ENCODE measurements at regions not wholly inside any gene's neighbourhood (a gene's known extent, or its start where the extent isn't known, plus 50 kb on each side); places are given as distances from the start of the nearest gene placed in this dataset.

DNA sequence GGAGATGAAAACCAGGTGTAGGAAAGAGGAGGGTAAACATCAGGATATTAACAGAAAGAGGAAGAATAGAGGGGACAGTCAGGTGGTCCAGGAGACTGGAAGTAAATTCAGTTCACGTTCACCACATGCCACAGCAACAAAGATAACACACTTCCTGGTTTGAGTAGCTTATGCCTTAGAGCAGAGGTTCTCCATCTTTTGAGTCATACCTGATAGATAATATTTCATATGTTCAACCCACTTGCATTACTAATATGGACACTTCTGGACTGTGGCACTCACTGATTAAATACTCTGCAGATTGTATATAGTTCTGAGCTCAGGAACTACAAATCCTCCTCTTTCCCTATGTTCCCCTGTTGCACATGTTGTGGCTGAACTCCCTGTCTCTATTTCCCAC is 179.9 kb upstream of the NR3C1 start:
- Histone ChIP-seq H3K36me3 (ENCODE audit: control insufficient read depth in 2 of 3, insufficient read depth in 3 of 3, low read length in 3 of 3) (no peaks in the 10 kb centered on the region), H3K27ac (ENCODE audit: low read depth in 2 of 2, low read length in 2 of 2) (no peak overlapping the region), H3K9me3 (ENCODE audit: control insufficient read depth in 2 of 3, insufficient read depth in 1 of 3, low read length in 3 of 3) (no peaks in the 10 kb centered on the region), H3K27me3 (ENCODE audit: control insufficient read depth, insufficient read depth, low read length) (no peaks in the 10 kb centered on the region), H3K4me1 (ENCODE audit: control insufficient read depth in 2 of 3, insufficient read depth in 2 of 3, low read depth in 1 of 3, low read length in 3 of 3) (no peaks in the 10 kb centered on the region), H3K4me3 (ENCODE audit: low read length in 3 of 3) (no peak overlapping the region), H3K9ac (ENCODE audit: low read length in 3 of 3) (no peak overlapping the region)
- TF ChIP-seq, protein P1, sequence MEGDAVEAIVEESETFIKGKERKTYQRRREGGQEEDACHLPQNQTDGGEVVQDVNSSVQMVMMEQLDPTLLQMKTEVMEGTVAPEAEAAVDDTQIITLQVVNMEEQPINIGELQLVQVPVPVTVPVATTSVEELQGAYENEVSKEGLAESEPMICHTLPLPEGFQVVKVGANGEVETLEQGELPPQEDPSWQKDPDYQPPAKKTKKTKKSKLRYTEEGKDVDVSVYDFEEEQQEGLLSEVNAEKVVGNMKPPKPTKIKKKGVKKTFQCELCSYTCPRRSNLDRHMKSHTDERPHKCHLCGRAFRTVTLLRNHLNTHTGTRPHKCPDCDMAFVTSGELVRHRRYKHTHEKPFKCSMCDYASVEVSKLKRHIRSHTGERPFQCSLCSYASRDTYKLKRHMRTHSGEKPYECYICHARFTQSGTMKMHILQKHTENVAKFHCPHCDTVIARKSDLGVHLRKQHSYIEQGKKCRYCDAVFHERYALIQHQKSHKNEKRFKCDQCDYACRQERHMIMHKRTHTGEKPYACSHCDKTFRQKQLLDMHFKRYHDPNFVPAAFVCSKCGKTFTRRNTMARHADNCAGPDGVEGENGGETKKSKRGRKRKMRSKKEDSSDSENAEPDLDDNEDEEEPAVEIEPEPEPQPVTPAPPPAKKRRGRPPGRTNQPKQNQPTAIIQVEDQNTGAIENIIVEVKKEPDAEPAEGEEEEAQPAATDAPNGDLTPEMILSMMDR (IDR thresholded peaks at IDR 0.05; ENCODE audit: borderline replicate concordance, extremely low read depth, insufficient read depth), result no peak
- DNase-seq (no peak), FAIRE-seq (no peak)
- intact Hi-C loops (cut with DNase I), result no loop called here

DNA sequence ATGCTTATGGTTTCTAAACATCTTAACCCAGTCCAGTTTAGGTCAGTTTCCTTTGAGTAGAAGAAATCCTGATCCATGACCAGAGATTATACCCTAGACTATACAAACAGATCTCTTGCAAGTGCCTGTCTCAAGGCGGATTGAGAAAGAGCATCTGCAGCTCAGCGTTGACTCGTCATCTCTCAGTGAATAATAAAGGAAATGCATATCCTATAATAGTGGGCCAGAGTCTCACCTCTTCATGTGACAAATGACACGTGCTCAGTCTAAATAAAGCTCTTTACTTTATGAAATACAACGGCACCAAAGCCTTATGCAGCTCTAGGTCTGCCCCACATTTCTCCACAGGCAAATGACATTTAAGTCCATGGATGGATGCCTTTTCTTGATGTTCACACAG is 179.4 kb upstream of the NR3C1 start:
- H3K4me3 ChIP-seq (ENCODE audit: low read length in 3 of 3), result no peak overlapping the region
- no peak overlapping the region for H3K27ac ChIP-seq (ENCODE audit: low read depth in 2 of 2, low read length in 2 of 2)
- TF ChIP-seq, protein P1 (IDR thresholded peaks at IDR 0.05; ENCODE audit: borderline replicate concordance, extremely low read depth, insufficient read depth), result no peak
- no peak overlapping the region for H3K9ac ChIP-seq (ENCODE audit: low read length in 3 of 3)
- H3K9me3 ChIP-seq (ENCODE audit: control insufficient read depth in 2 of 3, insufficient read depth in 1 of 3, low read length in 3 of 3), result no peaks in the 10 kb centered on the region
- intact Hi-C loops (cut with DNase I), result no loop called here
- no peaks in the 10 kb centered on the region for H3K4me1 ChIP-seq (ENCODE audit: control insufficient read depth in 2 of 3, insufficient read depth in 2 of 3, low read depth in 1 of 3, low read length in 3 of 3)
- FAIRE-seq (no peak), DNase-seq (no peak)
- H3K36me3 ChIP-seq (ENCODE audit: control insufficient read depth in 2 of 3, insufficient read depth in 3 of 3, low read length in 3 of 3), result no peaks in the 10 kb centered on the region
- no peaks in the 10 kb centered on the region for H3K27me3 ChIP-seq (ENCODE audit: control insufficient read depth, insufficient read depth, low read length)

DNA sequence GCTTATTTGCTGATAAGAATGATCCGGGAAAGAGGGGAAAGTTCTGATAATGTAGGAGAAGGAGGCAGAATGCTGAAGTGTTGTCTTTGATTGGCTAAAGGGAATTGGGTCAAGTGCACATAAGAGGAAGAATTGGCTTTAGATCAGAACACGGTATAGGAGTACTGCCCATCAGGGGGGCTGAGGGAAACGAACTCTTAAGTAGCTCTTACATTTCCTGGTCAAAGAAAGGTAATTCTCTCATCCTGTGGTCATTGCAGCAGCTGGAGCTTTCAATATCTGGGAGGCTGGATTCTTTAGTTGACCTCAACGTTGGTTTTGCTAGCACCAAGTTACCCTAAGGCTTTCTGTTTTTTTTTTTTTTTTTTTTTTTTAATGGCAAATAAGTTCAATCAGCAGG is 178.7 kb upstream of the NR3C1 start:
- Histone ChIP-seq H3K4me3 (ENCODE audit: low read length in 3 of 3) (no peak overlapping the region), H3K27ac (ENCODE audit: low read depth in 2 of 2, low read length in 2 of 2) (no peak overlapping the region), H3K36me3 (ENCODE audit: control insufficient read depth in 2 of 3, insufficient read depth in 3 of 3, low read length in 3 of 3) (no peaks in the 10 kb centered on the region), H3K4me1 (ENCODE audit: control insufficient read depth in 2 of 3, insufficient read depth in 2 of 3, low read depth in 1 of 3, low read length in 3 of 3) (no peaks in the 10 kb centered on the region), H3K9ac (ENCODE audit: low read length in 3 of 3) (no peak overlapping the region), H3K9me3 (ENCODE audit: control insufficient read depth in 2 of 3, insufficient read depth in 1 of 3, low read length in 3 of 3) (no peaks in the 10 kb centered on the region), H3K27me3 (ENCODE audit: control insufficient read depth, insufficient read depth, low read length) (no peaks in the 10 kb centered on the region)
- TF ChIP-seq, protein P1 (IDR thresholded peaks at IDR 0.05; ENCODE audit: borderline replicate concordance, extremely low read depth, insufficient read depth), result no peak
- FAIRE-seq, result no peak
- intact Hi-C loops (cut with DNase I), result no loop called here
- DNase-seq, result no peak

DNA sequence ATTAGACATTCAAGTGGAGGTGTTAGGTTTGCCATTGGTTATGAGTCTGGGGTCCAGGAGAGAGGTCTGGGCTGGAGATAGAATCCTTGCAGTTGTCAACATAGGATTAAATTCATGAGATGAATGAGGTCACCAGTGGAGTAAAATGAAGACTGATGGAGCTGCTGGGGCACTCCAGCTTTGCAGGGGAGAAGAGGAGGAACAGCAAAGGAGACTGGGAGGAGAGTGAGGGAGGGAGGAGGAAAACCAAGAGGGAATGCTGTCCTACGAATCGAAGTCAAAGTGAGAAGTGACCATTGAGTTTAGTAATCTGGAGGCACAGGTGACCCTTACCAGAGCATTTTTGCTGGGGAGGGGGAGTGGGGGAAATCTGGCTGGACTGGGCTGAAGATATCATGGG is 178.2 kb upstream of the NR3C1 start:
- Histone ChIP-seq H3K4me3 (ENCODE audit: low read length in 3 of 3) (no peak overlapping the region), H3K9me3 (ENCODE audit: control insufficient read depth in 2 of 3, insufficient read depth in 1 of 3, low read length in 3 of 3) (no peaks in the 10 kb centered on the region)

More for the DNA sequence above, 178.2 kb upstream of the NR3C1 start:
- DNase-seq, result no peak
- Histone ChIP-seq H3K36me3 (ENCODE audit: control insufficient read depth in 2 of 3, insufficient read depth in 3 of 3, low read length in 3 of 3) (no peaks in the 10 kb centered on the region), H3K4me1 (ENCODE audit: control insufficient read depth in 2 of 3, insufficient read depth in 2 of 3, low read depth in 1 of 3, low read length in 3 of 3) (no peaks in the 10 kb centered on the region), H3K27ac (ENCODE audit: low read depth in 2 of 2, low read length in 2 of 2) (no peak overlapping the region), H3K27me3 (ENCODE audit: control insufficient read depth, insufficient read depth, low read length) (no peaks in the 10 kb centered on the region), H3K9ac (ENCODE audit: low read length in 3 of 3) (no peak overlapping the region)
- TF ChIP-seq, protein P1 (IDR thresholded peaks at IDR 0.05; ENCODE audit: borderline replicate concordance, extremely low read depth, insufficient read depth), result no peak
- FAIRE-seq, result no peak
- intact Hi-C loops (cut with DNase I), result no loop called here

Data from kidney (tissue), 13 donors.